IPS-18a (cell line): ENCODE measurements at regions not wholly inside any gene's neighbourhood (a gene's known extent, or its start where the extent isn't known, plus 50 kb on each side); places are given as distances from the start of the nearest gene placed in this dataset.

Experiments used
- H3K27ac ChIP-seq: one replicate; pipeline ENCODE4 v1.5.1; 2013; ENCODE audit warnings: low read length
- H3K27me3 ChIP-seq: one replicate; pipeline ENCODE4 v1.6.1; 2013; ENCODE audit warnings: mild to moderate bottlenecking, low read length; ENCODE audit not compliant: control insufficient read depth, insufficient read depth
- H3K36me3 ChIP-seq: one replicate; pipeline ENCODE4 v1.6.1; 2013; ENCODE audit warnings: low read depth, low read length; ENCODE audit not compliant: control insufficient read depth
- H3K4me1 ChIP-seq: one replicate; pipeline ENCODE4 v1.6.1; 2013; ENCODE audit warnings: low read depth, low read length; ENCODE audit not compliant: control insufficient read depth
- H3K4me3 ChIP-seq: one replicate; pipeline ENCODE4 v1.5.1; 2013; ENCODE audit warnings: low read length
- H3K9ac ChIP-seq: one replicate; pipeline ENCODE4 v1.6.1; 2013; ENCODE audit warnings: mild to moderate bottlenecking, low read length, moderate library complexity
- H3K9me3 ChIP-seq: one replicate; pipeline ENCODE4 v1.6.1; 2013; ENCODE audit warnings: low read depth, low read length; ENCODE audit not compliant: control insufficient read depth

GRCh38 chr10:78191301-78191700 lies 157.6 kb downstream of the RPS24 start:
- H3K27me3 ChIP-seq: no peaks in the 10 kb centered on the region
- no peak overlapping the region for H3K9ac ChIP-seq

GRCh38 chr10:78193189-78193588 lies 159.5 kb downstream of the RPS24 start:
- H3K36me3 ChIP-seq: no peaks in the 10 kb centered on the region
- H3K27ac ChIP-seq: no peak overlapping the region
- H3K9me3 ChIP-seq: no peaks in the 10 kb centered on the region
- H3K4me3 ChIP-seq: no peak overlapping the region
- no peaks in the 10 kb centered on the region for H3K27me3 ChIP-seq
- no peaks in the 10 kb centered on the region for H3K4me1 ChIP-seq
- no peak overlapping the region for H3K9ac ChIP-seq

More at GRCh38 chr10:78191301-78191700, 157.6 kb downstream of the RPS24 start:
- Histone ChIP-seq H3K36me3 (no peaks in the 10 kb centered on the region), H3K4me3 (no peak overlapping the region), H3K4me1 (no peaks in the 10 kb centered on the region), H3K27ac (no peak overlapping the region), H3K9me3 (no peaks in the 10 kb centered on the region)

GRCh38 chr10:78194050-78194449 lies 160.4 kb downstream of the RPS24 start:
- H3K9me3 ChIP-seq: no peaks in the 10 kb centered on the region
- H3K4me3 ChIP-seq: no peak overlapping the region
- no peaks in the 10 kb centered on the region for H3K27me3 ChIP-seq
- H3K4me1 ChIP-seq: no peaks in the 10 kb centered on the region
- no peak overlapping the region for H3K27ac ChIP-seq
- H3K9ac ChIP-seq: no peak overlapping the region
- no peaks in the 10 kb centered on the region for H3K36me3 ChIP-seq

- Histone ChIP-seq H3K4me3 (no peak overlapping the region), H3K9ac (no peak overlapping the region), H3K36me3 (no peaks in the 10 kb centered on the region), H3K27ac (no peak overlapping the region), H3K27me3 (no peaks in the 10 kb centered on the region), H3K9me3 (no peaks in the 10 kb centered on the region), H3K4me1 (no peaks in the 10 kb centered on the region)
Observed at GRCh38 chr10:78194539-78195402, 161.1 kb downstream of the RPS24 start.

GRCh38 chr10:78196396-78196795 lies 162.7 kb downstream of the RPS24 start:
- H3K4me3 ChIP-seq: no peak overlapping the region
- H3K36me3 ChIP-seq: no peaks in the 10 kb centered on the region
- no peaks in the 10 kb centered on the region for H3K9me3 ChIP-seq
- H3K27ac ChIP-seq: no peak overlapping the region
- H3K9ac ChIP-seq: no peak overlapping the region
- H3K27me3 ChIP-seq: no peaks in the 10 kb centered on the region
- no peaks in the 10 kb centered on the region for H3K4me1 ChIP-seq

- Histone ChIP-seq H3K9ac (no peak overlapping the region), H3K9me3 (no peaks in the 10 kb centered on the region), H3K27me3 (no peaks in the 10 kb centered on the region), H3K27ac (no peak overlapping the region), H3K4me3 (no peak overlapping the region), H3K36me3 (no peaks in the 10 kb centered on the region), H3K4me1 (no peaks in the 10 kb centered on the region)
Observed at GRCh38 chr10:78196964-78197363, 163.3 kb downstream of the RPS24 start.

- Histone ChIP-seq H3K27me3 (no peaks in the 10 kb centered on the region), H3K9ac (no peak overlapping the region), H3K36me3 (no peaks in the 10 kb centered on the region), H3K4me3 (no peak overlapping the region), H3K27ac (no peak overlapping the region), H3K9me3 (no peaks in the 10 kb centered on the region), H3K4me1 (no peaks in the 10 kb centered on the region)
Observed at GRCh38 chr10:78197628-78198272, 164.1 kb downstream of the RPS24 start.

GRCh38 chr10:78199005-78199725 lies 165.5 kb downstream of the RPS24 start:
- Histone ChIP-seq H3K9ac (no peak overlapping the region), H3K27ac (no peak overlapping the region), H3K9me3 (no peaks in the 10 kb centered on the region), H3K4me3 (no peak overlapping the region), H3K4me1 (no peaks in the 10 kb centered on the region), H3K27me3 (no peaks in the 10 kb centered on the region), H3K36me3 (no peaks in the 10 kb centered on the region)

- Histone ChIP-seq H3K9ac (no peak overlapping the region), H3K9me3 (no peaks in the 10 kb centered on the region), H3K4me3 (no peak overlapping the region), H3K27me3 (no peaks in the 10 kb centered on the region), H3K27ac (no peak overlapping the region), H3K36me3 (no peaks in the 10 kb centered on the region), H3K4me1 (no peaks in the 10 kb centered on the region)
Observed at GRCh38 chr10:78199759-78200158, 166.1 kb downstream of the RPS24 start.

GRCh38 chr10:78200686-78201085 lies 167.0 kb downstream of the RPS24 start:
- Histone ChIP-seq H3K27me3 (no peaks in the 10 kb centered on the region), H3K27ac (no peak overlapping the region), H3K9me3 (no peaks in the 10 kb centered on the region), H3K9ac (no peak overlapping the region), H3K4me3 (no peak overlapping the region), H3K36me3 (no peaks in the 10 kb centered on the region), H3K4me1 (no peaks in the 10 kb centered on the region)

GRCh38 chr10:78202386-78202785 lies 168.7 kb downstream of the RPS24 start:
- Histone ChIP-seq H3K9me3 (no peaks in the 10 kb centered on the region), H3K9ac (no peak overlapping the region), H3K4me3 (no peak overlapping the region), H3K36me3 (no peaks in the 10 kb centered on the region), H3K4me1 (no peaks in the 10 kb centered on the region), H3K27ac (no peak overlapping the region), H3K27me3 (no peaks in the 10 kb centered on the region)
